ENCODE measurements at regions not wholly inside any gene's neighbourhood (a gene's known extent, or its start where the extent isn't known, plus 50 kb on each side); places are given as distances from the start of the nearest gene placed in this dataset.
"Not testable (repeated sequence)": the region's sequence is repeated elsewhere in the genome, so short reads cannot be mapped to it uniquely, and the experiment has no call there.

DNA sequence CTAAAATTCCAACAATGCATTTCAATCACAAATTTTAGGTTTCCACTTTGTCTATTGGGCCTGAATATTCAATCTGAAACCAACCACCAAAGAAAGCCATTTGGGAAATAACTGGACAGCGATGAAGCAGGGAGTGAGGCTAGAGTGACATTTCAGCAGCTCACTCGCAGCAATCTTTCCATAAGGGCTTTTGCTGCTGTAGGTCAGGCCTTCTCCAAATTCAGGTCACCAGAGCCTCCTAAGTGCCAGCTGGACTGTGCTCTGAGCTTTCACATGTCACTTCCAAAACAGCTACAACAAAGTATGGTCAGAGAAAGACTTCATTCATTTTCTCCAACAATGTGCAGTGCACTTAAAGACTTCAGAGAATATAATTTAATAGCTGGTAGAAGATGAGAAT is 194.8 kb downstream of the FRK start:
- 89% methylated on average over 2 of the region's 2 CpGs for WGBS (ENCODE audit: insufficient coverage)
- no peak overlapping the region for H3K4me3 ChIP-seq (replicated peaks in 1 of 3; ENCODE audit: low read depth in 2 of 3, low read length in 3 of 3)
- H3K4me1 ChIP-seq (ENCODE audit: control insufficient read depth in 1 of 2, insufficient read depth in 2 of 2, low read length in 2 of 2) = no peaks in the 10 kb centered on the region
- H3K27ac ChIP-seq (ENCODE audit: low read depth in 1 of 2, low read length in 2 of 2) = no peak overlapping the region
- peaks cover 0 to 2% (median 0%) of the 10 kb centered on the region in 7 donors for H3K9me3 Mint-ChIP-seq
- H3K4me3 Mint-ChIP-seq = no peak overlapping the region
- no peaks in the 10 kb centered on the region for H3K36me3 ChIP-seq (replicated peaks in 1 of 2; ENCODE audit: control insufficient read depth in 1 of 2, insufficient read depth in 2 of 2, low read length in 2 of 2)
- H3K79me2 ChIP-seq (ENCODE audit: insufficient read depth, low read length) = no peaks in the 10 kb centered on the region
- H3K4me1 Mint-ChIP-seq = no peaks in the 10 kb centered on the region
- intact Hi-C loops (cut with micrococcal nuclease) = no loop called here
- H4K20me1 ChIP-seq (ENCODE audit: insufficient read depth, low read length) = no peaks in the 10 kb centered on the region
- no peaks in the 10 kb centered on the region for H3K27me3 ChIP-seq (ENCODE audit: control insufficient read depth in 2 of 2, insufficient read depth in 2 of 2, low read length in 2 of 2)
- no peaks in the 10 kb centered on the region for H3K9me3 ChIP-seq (replicated peaks in 1 of 2; ENCODE audit: control insufficient read depth in 1 of 2, insufficient read depth in 1 of 2, low read length in 2 of 2)
- H2AFZ ChIP-seq (ENCODE audit: insufficient read depth, low read depth, low read length, poor library complexity, severe bottlenecking) = no peak overlapping the region
- DNase-seq = no peak
- no peak overlapping the region for H3K4me2 ChIP-seq (replicated peaks; ENCODE audit: extremely low read depth, low read length, poor library complexity, severe bottlenecking)
- TF ChIP-seq, protein P1, sequence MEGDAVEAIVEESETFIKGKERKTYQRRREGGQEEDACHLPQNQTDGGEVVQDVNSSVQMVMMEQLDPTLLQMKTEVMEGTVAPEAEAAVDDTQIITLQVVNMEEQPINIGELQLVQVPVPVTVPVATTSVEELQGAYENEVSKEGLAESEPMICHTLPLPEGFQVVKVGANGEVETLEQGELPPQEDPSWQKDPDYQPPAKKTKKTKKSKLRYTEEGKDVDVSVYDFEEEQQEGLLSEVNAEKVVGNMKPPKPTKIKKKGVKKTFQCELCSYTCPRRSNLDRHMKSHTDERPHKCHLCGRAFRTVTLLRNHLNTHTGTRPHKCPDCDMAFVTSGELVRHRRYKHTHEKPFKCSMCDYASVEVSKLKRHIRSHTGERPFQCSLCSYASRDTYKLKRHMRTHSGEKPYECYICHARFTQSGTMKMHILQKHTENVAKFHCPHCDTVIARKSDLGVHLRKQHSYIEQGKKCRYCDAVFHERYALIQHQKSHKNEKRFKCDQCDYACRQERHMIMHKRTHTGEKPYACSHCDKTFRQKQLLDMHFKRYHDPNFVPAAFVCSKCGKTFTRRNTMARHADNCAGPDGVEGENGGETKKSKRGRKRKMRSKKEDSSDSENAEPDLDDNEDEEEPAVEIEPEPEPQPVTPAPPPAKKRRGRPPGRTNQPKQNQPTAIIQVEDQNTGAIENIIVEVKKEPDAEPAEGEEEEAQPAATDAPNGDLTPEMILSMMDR (IDR thresholded peaks at IDR 0.05) = no peak
- H3K36me3 Mint-ChIP-seq = no peaks in the 10 kb centered on the region
- no peak overlapping the region for H3K27ac Mint-ChIP-seq
- H3K27me3 Mint-ChIP-seq (ENCODE audit: low read depth in 3 of 3) = no peaks in the 10 kb centered on the region
- no peak overlapping the region for H3K9ac ChIP-seq (ENCODE audit: insufficient read depth, low read length, poor library complexity, severe bottlenecking)

DNA sequence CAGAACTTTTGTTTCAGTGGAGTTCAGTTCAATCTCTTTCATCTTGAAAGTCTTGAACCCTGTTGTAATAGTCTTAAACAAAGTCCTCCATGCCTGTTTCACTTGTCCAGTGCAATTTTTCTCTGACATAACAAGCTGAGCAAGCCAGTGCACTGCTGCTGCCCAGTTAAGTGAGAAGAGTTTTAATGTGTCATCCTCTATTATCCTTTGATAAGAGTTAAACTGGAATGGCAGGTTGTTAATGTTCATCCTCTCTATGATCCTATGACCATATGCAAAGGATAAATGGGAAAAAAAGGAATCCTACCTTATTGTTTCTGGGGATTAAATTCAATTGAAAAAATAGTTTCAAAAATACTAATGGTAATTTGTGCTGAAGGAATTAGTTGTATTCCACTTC is 197.5 kb downstream of the FRK start:
- no peak overlapping the region for H3K4me3 Mint-ChIP-seq
- TF ChIP-seq, protein P1 (IDR thresholded peaks at IDR 0.05) = no peak
- Histone ChIP-seq H3K27me3 (ENCODE audit: control insufficient read depth in 2 of 2, insufficient read depth in 2 of 2, low read length in 2 of 2) (no peaks in the 10 kb centered on the region), H3K4me1 (ENCODE audit: control insufficient read depth in 1 of 2, insufficient read depth in 2 of 2, low read length in 2 of 2) (no peaks in the 10 kb centered on the region), H3K9me3 (replicated peaks in 1 of 2; ENCODE audit: control insufficient read depth in 1 of 2, insufficient read depth in 1 of 2, low read length in 2 of 2) (peaks cover 0 to 3% of the 10 kb centered on the region in 2 donors), H3K36me3 (replicated peaks in 1 of 2; ENCODE audit: control insufficient read depth in 1 of 2, insufficient read depth in 2 of 2, low read length in 2 of 2) (no peaks in the 10 kb centered on the region), H3K9ac (ENCODE audit: insufficient read depth, low read length, poor library complexity, severe bottlenecking) (no peak overlapping the region), H3K4me3 (replicated peaks in 1 of 3; ENCODE audit: low read depth in 2 of 3, low read length in 3 of 3) (no peak overlapping the region), H3K4me2 (replicated peaks; ENCODE audit: extremely low read depth, low read length, poor library complexity, severe bottlenecking) (no peak overlapping the region), H2AFZ (ENCODE audit: insufficient read depth, low read depth, low read length, poor library complexity, severe bottlenecking) (no peak overlapping the region), H4K20me1 (ENCODE audit: insufficient read depth, low read length) (no peaks in the 10 kb centered on the region), H3K79me2 (ENCODE audit: insufficient read depth, low read length) (no peaks in the 10 kb centered on the region), H3K27ac (ENCODE audit: low read depth in 1 of 2, low read length in 2 of 2) (no peak overlapping the region)
- no peaks in the 10 kb centered on the region for H3K4me1 Mint-ChIP-seq
- peaks cover 0 to 2% (median 0%) of the 10 kb centered on the region in 3 donors for H3K27me3 Mint-ChIP-seq (ENCODE audit: low read depth in 3 of 3)
- DNase-seq = no peak
- H3K27ac Mint-ChIP-seq = no peak overlapping the region
- H3K36me3 Mint-ChIP-seq = no peaks in the 10 kb centered on the region
- H3K9me3 Mint-ChIP-seq = peaks cover 0 to 5% (median 0%) of the 10 kb centered on the region in 7 donors
- intact Hi-C loops (cut with micrococcal nuclease) = no loop called here

DNA sequence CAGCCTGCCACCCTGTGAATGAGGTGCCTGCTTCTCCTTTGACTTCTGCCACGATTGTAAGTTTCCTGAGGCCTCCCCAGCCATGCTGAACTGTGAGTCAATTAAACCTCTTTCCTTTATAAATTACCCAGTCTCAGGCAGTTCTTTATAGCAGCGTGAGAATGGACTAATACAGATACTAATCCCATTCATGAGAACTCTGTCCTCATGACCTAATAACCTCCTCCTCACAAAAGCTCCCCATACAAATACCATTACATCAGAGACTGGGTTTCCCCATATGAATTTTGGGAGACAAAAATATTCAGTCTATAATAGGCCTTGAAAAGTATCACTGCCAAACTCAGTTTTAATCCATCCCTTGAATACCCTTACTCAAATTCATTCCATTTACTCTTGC is 199.0 kb downstream of the FRK start:
- H3K4me1 ChIP-seq (ENCODE audit: control insufficient read depth in 1 of 2, insufficient read depth in 2 of 2, low read length in 2 of 2); H3K27me3 ChIP-seq (ENCODE audit: control insufficient read depth in 2 of 2, insufficient read depth in 2 of 2, low read length in 2 of 2); H3K4me1 Mint-ChIP-seq; H3K9ac ChIP-seq (ENCODE audit: insufficient read depth, low read length, poor library complexity, severe bottlenecking); H2AFZ ChIP-seq (ENCODE audit: insufficient read depth, low read depth, low read length, poor library complexity, severe bottlenecking); H3K9me3 ChIP-seq (replicated peaks in 1 of 2; ENCODE audit: control insufficient read depth in 1 of 2, insufficient read depth in 1 of 2, low read length in 2 of 2); H3K27me3 Mint-ChIP-seq (ENCODE audit: low read depth in 3 of 3); DNase-seq; H3K27ac ChIP-seq (ENCODE audit: low read depth in 1 of 2, low read length in 2 of 2); H4K20me1 ChIP-seq (ENCODE audit: insufficient read depth, low read length); H3K27ac Mint-ChIP-seq; H3K36me3 Mint-ChIP-seq; H3K36me3 ChIP-seq (replicated peaks in 1 of 2; ENCODE audit: control insufficient read depth in 1 of 2, insufficient read depth in 2 of 2, low read length in 2 of 2); H3K4me3 ChIP-seq (replicated peaks in 1 of 3; ENCODE audit: low read depth in 2 of 3, low read length in 3 of 3); H3K4me2 ChIP-seq (replicated peaks; ENCODE audit: extremely low read depth, low read length, poor library complexity, severe bottlenecking); intact Hi-C loops (cut with micrococcal nuclease); H3K4me3 Mint-ChIP-seq; H3K79me2 ChIP-seq (ENCODE audit: insufficient read depth, low read length): not testable (repeated sequence)
- H3K9me3 Mint-ChIP-seq = peaks cover 0 to 11% (median 2%) of the 10 kb centered on the region in 7 donors
- WGBS (ENCODE audit: insufficient coverage) = 17% methylated on average over 1 of the region's 2 CpGs
